ENCODE measurements at regions not wholly inside any gene's neighbourhood (a gene's known extent, or its start where the extent isn't known, plus 50 kb on each side); places are given as distances from the start of the nearest gene placed in this dataset.

DNA sequence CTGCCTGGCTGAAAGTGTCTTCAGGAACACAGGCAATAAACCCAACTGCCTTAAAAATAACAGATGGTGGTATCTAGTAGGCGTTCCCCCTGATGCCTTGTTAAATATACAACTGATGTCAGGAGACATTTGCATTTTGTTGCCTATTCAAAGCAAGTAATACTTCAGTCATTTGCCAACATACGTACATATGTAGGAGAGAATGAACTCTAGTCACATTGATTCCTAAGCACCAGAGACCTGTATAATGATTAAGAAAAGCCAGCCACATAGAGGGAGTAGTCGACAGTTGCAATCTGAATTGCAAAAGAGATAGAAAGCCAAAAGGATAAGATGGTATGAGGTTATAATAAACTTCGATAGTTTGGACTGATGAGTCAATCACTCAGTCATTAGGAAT is 191.0 kb upstream of the EMCN start (continued):
- TF ChIP-seq BCL11A (tag by site-specific recombination; IDR thresholded peaks at IDR 0.05; ENCODE audit: low read depth) (no peak), ZSCAN30 (tag by site-specific recombination; IDR thresholded peaks at IDR 0.05) (no peak), ZNF169 (tag by site-specific recombination; IDR thresholded peaks at IDR 0.05) (no peak), ZFP41 (tag by site-specific recombination; IDR thresholded peaks at IDR 0.05; ENCODE audit: borderline replicate concordance) (no peak), OSR2 (tag by site-specific recombination; IDR thresholded peaks at IDR 0.05) (no peak)

DNA sequence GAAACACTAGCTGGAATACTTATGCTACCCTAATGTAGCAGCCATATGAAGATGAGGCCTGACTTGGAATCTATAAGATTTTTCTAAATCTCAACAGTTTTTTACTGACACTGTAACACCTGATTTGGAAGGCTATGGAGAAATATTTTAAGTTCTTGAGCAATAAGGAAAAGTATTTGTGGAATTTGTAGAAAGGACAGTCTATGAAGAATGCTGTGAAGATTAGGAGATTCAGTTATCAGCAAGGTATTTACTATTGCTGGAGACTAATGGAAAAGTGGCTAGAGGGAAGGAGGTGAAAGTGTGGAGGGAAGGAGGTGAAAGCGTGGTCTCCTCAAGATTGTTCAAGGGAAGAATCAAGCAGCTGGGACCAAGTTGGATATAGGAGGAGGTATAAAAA is 190.0 kb upstream of the EMCN start:
- TF ChIP-seq, protein P1, sequence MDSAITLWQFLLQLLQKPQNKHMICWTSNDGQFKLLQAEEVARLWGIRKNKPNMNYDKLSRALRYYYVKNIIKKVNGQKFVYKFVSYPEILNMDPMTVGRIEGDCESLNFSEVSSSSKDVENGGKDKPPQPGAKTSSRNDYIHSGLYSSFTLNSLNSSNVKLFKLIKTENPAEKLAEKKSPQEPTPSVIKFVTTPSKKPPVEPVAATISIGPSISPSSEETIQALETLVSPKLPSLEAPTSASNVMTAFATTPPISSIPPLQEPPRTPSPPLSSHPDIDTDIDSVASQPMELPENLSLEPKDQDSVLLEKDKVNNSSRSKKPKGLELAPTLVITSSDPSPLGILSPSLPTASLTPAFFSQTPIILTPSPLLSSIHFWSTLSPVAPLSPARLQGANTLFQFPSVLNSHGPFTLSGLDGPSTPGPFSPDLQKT (IDR thresholded peaks at IDR 0.05; ENCODE audit: borderline replicate concordance, low read depth, low read length) = no peak
- TF ChIP-seq WT1 (tag by site-specific recombination; IDR thresholded peaks at IDR 0.05) = no peak
- no peak for TF ChIP-seq ZNF629 (tag by site-specific recombination; IDR thresholded peaks at IDR 0.05)
- TF ChIP-seq, protein P2, sequence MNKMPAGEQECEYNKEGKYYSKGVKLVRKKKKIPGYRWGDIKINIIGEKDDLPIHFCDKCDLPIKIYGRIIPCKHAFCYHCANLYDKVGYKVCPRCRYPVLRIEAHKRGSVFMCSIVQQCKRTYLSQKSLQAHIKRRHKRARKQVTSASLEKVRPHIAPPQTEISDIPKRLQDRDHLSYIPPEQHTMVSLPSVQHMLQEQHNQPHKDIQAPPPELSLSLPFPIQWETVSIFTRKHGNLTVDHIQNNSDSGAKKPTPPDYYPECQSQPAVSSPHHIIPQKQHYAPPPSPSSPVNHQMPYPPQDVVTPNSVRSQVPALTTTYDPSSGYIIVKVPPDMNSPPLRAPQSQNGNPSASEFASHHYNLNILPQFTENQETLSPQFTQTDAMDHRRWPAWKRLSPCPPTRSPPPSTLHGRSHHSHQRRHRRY (tag by site-specific recombination; IDR thresholded peaks at IDR 0.05) = no peak
- TF ChIP-seq ZBTB20 (tag by site-specific recombination; IDR thresholded peaks at IDR 0.05) = no peak
- no peak for TF ChIP-seq GLIS2 (tag by site-specific recombination; IDR thresholded peaks at IDR 0.05)
- no peak for TF ChIP-seq ZNF391 (tag by site-specific recombination; IDR thresholded peaks at IDR 0.05; ENCODE audit: borderline replicate concordance, low read depth)
- no peak for TF ChIP-seq ZNF561 (tag by site-specific recombination; IDR thresholded peaks at IDR 0.05; ENCODE audit: borderline replicate concordance)
- TF ChIP-seq HOXA7 (CRISPR knock-in tag; IDR thresholded peaks at IDR 0.05; ENCODE audit: borderline replicate concordance) = no peak
- no peak for TF ChIP-seq ZNF335 (tag by site-specific recombination; conservative IDR thresholded peaks at IDR 0.05)
- no peak for TF ChIP-seq ZNF558 (tag by site-specific recombination; IDR thresholded peaks at IDR 0.05)
- no peak for TF ChIP-seq ZNF266 (tag by site-specific recombination; IDR thresholded peaks at IDR 0.05; ENCODE audit: low read depth)
- no peak for TF ChIP-seq ZNF677 (tag by site-specific recombination; IDR thresholded peaks at IDR 0.05)
- no peak for TF ChIP-seq ZNF146 (tag by site-specific recombination; IDR thresholded peaks at IDR 0.05)
- no peak for TF ChIP-seq ZNF768 (tag by site-specific recombination; IDR thresholded peaks at IDR 0.05)
- TF ChIP-seq ZNF366 (tag by site-specific recombination; conservative IDR thresholded peaks at IDR 0.05) = no peak
- TF ChIP-seq ZNF140 (tag by site-specific recombination; IDR thresholded peaks at IDR 0.05) = no peak
- no peak for TF ChIP-seq ZNF354C (tag by site-specific recombination; IDR thresholded peaks at IDR 0.05; ENCODE audit: borderline replicate concordance, low read depth)
- no peak for TF ChIP-seq ZNF37A (tag by site-specific recombination; IDR thresholded peaks at IDR 0.05)
- H3K9me3 ChIP-seq (ENCODE audit: control insufficient read depth, insufficient read depth, low read depth, low read length) = no peaks in the 10 kb centered on the region
- POLR2A ChIA-PET = no interaction called here
- no peak overlapping the region for H3K27ac ChIP-seq (ENCODE audit: extremely low read depth, low read depth, low read length)
- CTCF ChIA-PET = no interaction called here
- H3K4me1 ChIP-seq (ENCODE audit: control insufficient read depth, insufficient read depth, low read length) = no peaks in the 10 kb centered on the region
- no peaks in the 10 kb centered on the region for H3K36me3 ChIP-seq (ENCODE audit: control insufficient read depth in 2 of 2, insufficient read depth in 1 of 2, low read length in 2 of 2)
- no peak overlapping the region for H3K4me3 ChIP-seq (ENCODE audit: low read depth, low read length)

DNA sequence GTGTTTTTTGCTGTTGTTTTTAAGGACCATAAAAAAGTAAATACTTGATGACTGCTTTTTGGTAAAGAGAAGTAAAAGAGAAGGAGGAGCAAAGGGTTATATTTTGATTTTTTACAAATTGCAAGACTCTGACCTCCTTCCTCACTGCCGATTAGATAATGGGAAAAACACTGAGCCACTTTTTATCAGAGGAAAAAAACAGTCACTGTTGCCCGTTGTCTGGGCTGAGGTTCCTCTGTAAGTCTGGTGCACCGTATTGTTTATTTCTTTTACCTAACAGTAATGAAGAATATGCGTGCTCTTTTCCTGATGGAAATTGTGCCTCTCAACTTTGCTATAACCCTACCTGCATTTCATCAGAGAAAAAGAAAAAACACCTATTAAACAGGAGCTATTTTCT is 178.7 kb upstream of the EMCN start:
- POLR2A ChIA-PET = no interaction called here
- no peaks in the 10 kb centered on the region for H3K36me3 ChIP-seq (ENCODE audit: control insufficient read depth in 2 of 2, insufficient read depth in 1 of 2, low read length in 2 of 2)
- H3K27ac ChIP-seq (ENCODE audit: extremely low read depth, low read depth, low read length) = no peak overlapping the region
- H3K9me3 ChIP-seq (ENCODE audit: control insufficient read depth, insufficient read depth, low read depth, low read length) = no peaks in the 10 kb centered on the region
- H3K4me3 ChIP-seq (ENCODE audit: low read depth, low read length) = no peak overlapping the region
- CTCF ChIA-PET = no interaction called here
- no peaks in the 10 kb centered on the region; the same call in 1 of the 2 replicates for H3K4me1 ChIP-seq (ENCODE audit: control insufficient read depth, insufficient read depth, low read length)
- TF ChIP-seq ZNF16 (tag by site-specific recombination; IDR thresholded peaks at IDR 0.05; ENCODE audit: low read depth) = no peak
- TF ChIP-seq, protein P3, sequence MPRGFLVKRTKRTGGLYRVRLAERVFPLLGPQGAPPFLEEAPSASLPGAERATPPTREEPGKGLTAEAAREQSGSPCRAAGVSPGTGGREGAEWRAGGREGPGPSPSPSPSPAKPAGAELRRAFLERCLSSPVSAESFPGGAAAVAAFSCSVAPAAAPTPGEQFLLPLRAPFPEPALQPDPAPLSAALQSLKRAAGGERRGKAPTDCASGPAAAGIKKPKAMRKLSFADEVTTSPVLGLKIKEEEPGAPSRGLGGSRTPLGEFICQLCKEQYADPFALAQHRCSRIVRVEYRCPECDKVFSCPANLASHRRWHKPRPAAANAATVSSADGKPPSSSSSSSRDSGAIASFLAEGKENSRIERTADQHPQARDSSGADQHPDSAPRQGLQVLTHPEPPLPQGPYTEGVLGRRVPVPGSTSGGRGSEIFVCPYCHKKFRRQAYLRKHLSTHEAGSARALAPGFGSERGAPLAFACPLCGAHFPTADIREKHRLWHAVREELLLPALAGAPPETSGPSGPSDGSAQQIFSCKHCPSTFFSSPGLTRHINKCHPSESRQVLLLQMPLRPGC (tag by site-specific recombination; IDR thresholded peaks at IDR 0.05) = no peak
- TF ChIP-seq, protein P4, sequence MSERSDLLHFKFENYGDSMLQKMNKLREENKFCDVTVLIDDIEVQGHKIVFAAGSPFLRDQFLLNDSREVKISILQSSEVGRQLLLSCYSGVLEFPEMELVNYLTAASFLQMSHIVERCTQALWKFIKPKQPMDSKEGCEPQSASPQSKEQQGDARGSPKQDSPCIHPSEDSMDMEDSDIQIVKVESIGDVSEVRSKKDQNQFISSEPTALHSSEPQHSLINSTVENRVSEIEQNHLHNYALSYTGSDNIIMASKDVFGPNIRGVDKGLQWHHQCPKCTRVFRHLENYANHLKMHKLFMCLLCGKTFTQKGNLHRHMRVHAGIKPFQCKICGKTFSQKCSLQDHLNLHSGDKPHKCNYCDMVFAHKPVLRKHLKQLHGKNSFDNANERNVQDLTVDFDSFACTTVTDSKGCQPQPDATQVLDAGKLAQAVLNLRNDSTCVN (tag by site-specific recombination; optimal IDR thresholded peaks at IDR 0.05) = no peak
- TF ChIP-seq ZNF404 (tag by site-specific recombination; IDR thresholded peaks at IDR 0.05) = no peak
- TF ChIP-seq TCF7L2 (IDR thresholded peaks at IDR 0.05; ENCODE audit: borderline replicate concordance, low read depth, low read length) = no peak
- TF ChIP-seq, protein P5, sequence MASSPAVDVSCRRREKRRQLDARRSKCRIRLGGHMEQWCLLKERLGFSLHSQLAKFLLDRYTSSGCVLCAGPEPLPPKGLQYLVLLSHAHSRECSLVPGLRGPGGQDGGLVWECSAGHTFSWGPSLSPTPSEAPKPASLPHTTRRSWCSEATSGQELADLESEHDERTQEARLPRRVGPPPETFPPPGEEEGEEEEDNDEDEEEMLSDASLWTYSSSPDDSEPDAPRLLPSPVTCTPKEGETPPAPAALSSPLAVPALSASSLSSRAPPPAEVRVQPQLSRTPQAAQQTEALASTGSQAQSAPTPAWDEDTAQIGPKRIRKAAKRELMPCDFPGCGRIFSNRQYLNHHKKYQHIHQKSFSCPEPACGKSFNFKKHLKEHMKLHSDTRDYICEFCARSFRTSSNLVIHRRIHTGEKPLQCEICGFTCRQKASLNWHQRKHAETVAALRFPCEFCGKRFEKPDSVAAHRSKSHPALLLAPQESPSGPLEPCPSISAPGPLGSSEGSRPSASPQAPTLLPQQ (tag by site-specific recombination; IDR thresholded peaks at IDR 0.05) = no peak
- no peak for TF ChIP-seq ZNF121 (tag by site-specific recombination; IDR thresholded peaks at IDR 0.05)

Data from HEK293 (cell line).